NCI-H82 treated with DMSO at 0.1 percent for 48 hours (cell line): ENCODE measurements at regions not wholly inside any gene's neighbourhood (a gene's known extent, or its start where the extent isn't known, plus 50 kb on each side); places are given as distances from the start of the nearest gene placed in this dataset.

Experiments
- DNase-seq: peaks from one replicate; lab custom pipeline; 2025; ENCODE audit not compliant: unreplicated experiment; lab: John Stamatoyannopoulos, UW

DNA sequence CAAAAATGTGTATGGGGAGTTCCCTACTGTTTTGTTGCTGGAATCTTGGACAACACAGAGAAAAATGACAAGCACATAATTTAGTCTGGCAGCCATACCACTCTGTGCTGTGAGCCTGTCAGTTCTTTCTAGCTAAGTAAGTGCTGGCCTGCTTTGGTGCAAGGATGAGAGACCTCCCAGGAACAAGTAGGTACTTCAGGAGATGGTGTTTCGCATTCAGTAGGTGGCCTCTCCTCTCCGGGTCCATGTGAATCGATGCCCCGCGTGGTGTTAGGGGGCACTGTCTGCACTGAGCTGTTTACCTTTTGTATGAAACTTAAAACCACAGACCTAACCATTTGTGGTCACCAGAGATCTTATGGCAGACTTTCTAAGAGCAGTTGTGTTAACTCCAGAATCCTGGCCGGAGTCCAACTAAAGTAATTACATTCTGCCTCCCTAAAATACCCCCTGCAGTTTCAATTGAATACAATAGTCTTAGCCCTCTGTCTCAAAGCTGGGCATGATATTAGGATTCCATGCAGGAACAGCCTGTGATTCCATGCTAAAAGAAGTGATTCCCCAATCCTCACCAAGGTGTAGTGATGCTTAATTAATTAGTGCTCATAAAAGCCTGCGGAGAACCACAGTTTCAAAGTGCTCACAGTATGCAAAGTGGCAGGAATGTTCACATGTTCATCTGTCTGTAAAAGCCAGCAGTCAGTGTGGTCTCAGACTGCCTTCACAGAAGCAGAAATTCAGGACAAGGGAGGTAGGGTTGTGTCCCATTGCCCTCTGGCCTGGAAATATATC, 64.2 kb downstream of the LLPH start:
- DNase-seq: peak; percentile 59

DNA sequence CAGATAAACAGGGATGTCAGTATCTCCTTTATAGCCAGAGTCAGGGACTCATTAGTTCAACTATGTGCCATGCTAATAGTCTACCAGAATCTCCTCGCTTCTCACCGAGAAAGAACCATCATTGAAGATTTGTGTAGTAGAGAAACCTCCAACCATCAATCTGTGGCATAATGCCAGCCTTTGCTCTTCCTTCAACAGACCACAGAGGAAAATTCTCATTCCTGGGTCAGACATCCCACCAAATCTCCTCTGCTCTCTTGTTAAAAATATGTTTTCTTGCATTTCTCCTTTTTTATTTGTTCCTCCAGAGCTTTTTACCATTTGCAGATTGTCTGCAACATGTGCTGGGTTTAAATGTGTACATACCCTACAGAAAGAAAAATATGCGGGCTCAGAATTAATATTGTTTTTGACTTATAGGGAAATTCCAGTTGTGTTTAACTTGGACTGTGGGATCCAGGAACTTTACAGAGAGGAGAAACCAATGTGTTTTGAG, 64.9 kb downstream of the LLPH start:
- no peak for DNase-seq

DNA sequence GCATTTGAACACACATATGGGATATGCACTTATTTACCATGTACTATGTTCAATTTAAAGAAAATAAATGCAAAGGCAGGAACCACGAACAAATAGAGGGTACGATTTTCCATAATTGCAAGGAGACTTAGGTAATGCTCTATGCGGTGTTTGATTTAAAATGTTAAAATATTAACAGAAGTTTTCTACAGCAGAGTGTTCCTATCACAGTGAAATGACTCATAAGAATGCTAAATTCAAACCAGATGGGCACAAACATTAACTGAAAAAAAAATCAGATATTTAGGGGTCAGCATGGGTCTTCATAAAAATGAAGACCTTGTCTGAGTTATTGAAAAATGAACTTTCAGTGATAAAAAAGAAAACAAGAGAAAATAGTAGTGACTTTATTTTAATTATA, 65.4 kb downstream of the LLPH start:
- no peak for DNase-seq

DNA sequence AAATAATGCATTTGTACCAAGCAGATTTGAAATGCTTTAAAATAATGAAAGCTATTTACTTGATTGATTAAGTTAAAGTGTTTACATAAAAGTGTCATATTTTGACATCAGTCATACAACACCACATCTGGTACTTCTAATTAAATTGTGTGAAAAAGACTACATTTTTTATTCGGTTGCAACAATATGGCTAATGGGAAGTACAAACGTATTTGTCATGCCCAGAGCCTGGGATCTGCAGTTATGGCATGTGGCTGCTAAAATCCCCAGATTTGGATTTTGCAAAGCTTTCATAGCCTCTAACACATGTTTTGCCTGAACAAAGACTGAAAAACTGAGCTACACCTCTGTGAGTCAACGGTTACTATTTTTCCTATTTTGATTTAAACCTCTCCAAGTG, 66.6 kb downstream of the LLPH start:
- no peak for DNase-seq

DNA sequence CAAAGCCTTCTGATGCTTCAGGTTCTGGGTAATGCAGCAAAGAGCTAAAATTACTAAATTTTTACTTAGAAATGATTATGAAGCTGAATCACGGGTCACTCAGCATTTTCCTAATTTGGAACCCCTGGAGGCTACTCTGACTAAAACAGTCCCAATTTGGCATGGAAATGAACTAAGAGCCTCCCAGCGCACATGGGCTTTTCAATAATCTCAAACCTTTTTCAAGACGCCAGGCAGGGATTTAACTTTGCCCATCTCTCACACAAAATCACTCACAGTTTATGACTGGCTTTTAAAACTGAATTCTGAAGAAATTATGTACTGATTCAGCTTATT, 68.3 kb downstream of the LLPH start:
- no peak for DNase-seq

DNA sequence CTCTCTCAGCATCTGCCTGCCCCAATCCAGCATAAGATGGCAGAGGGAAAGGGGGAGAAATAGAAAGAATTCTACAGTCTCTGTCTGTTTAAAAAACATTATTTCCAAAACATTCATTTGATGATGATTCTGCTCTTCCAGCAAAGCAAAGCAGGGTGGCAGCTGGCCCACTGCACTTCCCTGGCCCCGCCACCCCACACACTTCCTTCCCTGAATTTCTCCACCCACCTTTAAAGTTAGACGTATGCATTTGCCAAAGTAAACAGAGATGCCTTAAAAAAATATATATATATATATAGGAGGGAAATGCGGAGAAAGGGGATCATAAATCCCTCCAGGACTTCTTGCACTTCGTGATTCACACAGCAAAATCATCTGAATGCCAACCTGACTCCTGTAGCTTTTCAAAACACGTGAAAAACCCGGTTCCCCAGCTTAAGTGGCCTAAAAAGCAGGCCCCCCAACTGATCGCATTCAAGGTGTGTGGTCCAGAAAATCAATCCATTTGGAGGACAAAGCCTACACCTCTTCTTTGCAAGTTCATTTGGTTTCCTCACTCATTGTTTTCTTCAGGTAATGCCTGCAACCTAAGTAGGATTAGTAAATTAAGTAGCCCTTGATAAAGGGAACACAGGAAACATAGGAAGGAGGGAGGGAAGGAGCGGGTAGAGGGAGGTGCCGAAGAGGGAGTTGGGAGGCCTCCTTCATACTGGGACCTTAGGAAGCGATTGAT, 68.8 kb downstream of the LLPH start:
- peak; percentile 8 for DNase-seq

DNA sequence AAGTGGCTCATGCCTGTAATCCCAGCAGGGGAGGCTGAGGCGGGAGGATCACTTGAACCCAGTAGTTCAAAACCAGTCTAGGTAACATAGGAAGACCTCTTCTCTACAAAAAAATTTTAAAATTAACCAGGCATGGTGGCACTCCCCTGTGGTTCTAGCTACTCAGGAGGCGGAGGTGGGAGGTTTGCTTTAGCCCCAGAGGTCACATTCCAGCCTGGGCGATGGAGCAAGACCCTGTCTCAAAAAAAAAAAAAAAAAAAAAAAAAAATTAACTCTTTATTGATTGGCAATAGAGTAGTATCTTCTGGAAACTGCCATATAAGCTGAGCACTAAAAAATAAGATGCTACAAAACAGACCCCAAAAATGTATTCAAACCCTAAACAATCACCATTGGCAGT, 69.5 kb downstream of the LLPH start:
- no peak for DNase-seq

DNA sequence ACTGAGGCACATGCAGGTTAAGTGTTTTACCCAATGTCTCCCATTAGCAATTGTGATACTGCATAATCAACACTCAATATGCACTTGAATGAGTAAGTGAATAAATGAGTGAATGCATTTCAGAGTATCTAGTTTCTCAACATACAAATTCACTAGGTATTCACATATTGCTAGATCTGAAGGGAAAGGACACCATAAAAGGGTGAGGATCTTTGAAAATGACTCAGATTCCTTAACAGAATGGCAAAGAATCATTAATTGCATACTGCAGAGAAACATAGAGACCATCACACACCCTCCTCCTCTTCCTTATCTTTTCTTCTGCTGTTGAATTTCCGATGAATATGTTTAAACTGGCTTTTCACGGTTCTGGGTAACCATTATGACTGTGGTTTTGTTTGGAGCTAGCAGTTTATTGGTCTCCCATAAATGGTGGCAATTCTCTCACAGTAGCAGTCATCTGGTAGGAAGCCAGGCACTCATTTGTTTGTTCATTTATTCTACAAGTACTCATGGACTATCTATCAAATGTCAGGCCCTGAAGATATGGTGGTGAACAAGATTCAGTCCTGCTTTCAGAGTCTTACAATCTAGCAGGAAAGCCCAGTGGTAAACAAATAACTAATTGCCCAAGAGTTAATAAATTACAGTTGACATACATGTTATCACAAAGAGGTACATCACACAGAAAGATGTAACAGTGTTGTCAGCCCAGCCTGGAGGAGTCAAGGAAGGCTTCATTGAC, 70.2 kb downstream of the LLPH start:
- no peak for DNase-seq

DNA sequence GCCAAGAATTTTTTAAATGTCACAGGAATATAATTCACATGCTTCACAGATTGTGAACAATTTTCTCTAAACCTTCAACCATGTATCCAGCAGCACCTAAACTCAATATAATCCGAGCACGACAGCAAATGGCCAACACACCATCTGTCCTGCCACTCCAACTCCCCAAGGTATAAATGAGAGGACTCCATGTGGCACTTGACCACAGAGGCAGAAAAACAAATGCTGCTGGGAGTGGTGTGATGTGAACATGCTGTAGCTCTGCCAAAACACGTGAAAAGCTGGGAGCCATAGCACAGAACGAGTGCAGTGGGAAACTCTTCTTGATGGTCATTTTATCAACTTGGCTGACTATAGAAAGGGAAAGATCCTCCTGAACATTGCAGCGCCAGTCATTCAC, 70.9 kb downstream of the LLPH start:
- no peak for DNase-seq

DNA sequence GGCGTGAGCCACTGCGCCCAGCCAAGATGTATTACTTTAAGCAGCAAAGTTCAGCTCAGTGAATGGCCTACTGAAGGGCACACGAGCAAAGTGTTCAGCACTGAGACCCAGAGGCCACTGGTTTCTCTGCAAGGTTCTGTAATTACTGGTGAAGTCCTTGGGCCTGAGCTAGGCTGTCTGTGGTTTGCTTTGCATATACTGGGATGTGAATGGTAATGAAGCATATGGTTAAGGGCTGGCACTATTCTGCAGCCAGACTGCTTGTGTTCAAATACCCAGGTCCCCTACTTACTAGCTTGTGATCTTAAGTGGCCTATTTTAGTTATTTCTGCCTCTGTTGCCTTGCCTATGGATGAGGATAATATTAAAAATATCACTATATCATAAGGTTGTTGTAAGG, 72.0 kb downstream of the LLPH start:
- DNase-seq: no peak

DNA sequence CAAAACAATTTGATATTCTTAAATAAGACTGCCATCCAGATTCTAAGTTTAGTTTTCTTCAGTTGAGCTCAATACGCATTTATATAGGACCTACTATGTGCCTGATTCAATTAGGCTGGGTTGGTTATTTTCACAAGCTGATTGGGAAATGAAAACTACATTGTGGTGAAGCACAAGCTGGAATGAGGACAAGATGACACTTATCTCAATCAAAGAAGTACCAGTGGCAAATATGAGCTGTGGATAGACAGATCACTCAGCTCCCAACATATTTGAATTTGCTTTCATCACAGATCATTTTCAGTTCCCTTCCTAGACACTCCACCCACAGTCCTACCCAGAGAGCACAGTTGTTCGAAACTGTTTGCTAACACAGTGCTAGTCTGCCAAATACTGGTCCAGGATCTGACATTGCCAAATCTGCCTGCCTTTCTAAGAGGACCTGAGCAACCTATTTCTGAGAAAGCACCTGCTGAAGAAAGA, 74.7 kb downstream of the LLPH start:
- no peak for DNase-seq

DNA sequence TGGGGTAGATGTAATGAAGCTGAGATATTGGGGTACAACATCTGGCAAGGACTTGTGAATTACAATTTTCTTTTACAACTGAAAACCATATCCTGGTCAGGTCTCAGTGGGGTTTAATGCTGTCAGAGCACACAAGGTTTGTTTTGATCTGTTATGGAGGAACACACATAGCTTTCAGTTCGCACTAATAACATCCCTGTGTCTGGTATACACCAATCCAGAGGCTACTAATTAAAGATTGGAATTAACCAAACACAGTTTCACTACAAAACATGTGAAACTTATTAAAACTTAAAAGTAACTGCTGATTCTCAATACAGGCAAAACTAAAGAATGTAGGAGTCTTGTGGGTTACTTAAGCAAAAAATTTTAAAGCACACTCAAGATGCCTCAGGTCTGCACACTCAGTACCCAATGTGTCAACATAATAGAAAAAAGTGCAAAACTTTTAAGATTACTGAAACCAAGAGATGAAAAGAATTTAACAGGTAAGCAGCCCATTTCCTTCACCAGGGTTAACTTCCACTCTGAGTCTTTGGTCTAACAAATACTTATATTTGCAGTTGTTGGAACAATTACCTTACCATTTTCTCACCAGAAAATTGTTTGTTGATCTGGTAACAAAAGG, 77.4 kb downstream of the LLPH start:
- no peak for DNase-seq

DNA sequence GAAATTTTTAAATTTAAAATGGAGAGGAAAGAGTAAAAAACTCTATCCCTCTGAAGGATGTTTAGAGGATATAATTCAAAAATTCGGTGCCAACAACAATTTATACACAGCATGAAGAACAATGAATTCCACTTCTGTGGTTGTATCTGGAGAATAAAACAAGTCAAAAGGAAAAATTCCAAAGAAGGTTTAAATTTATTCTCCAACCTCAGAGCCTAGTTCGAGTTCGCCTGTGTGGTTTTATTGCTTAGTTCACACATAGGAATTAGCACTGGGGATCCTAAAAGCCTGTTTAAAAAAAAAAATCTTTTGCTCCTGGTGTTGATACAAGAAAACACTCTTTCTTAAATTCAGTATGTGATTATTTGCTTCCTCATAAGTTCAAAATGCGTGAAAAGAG, 79.2 kb downstream of the LLPH start:
- DNase-seq: no peak

DNA sequence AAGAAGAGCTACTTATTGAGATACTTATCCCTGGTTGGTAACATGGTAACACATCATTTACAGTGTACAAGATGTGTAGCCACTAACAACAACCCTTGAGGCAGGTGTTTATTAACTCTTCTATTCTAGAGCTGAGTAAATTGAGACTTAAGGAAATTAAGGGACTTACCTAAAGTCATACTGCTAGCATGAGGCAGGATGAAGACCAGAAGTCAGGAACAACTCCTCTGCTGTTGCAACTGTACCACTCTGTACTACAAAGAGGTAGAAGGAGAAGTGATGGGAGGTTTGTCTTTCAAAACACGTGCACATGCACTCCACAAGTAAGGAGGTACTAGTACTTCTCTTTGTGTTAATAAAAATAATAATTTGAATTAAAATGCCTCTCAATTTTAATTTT, 79.9 kb downstream of the LLPH start:
- no peak for DNase-seq

DNA sequence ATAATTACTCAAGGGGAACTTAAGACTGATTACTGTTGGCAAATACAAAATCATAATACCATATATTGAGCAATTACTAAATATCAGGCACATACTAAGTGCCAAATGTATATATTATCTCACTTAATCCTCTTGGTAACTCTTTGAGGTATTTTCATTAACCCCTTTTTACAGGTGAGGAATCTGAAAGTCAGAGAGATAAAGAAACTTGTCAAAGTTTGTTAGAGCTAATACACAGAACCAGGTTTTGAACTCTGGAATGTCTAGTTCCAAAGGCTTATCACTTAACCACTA, 80.3 kb downstream of the LLPH start:
- DNase-seq: no peak

DNA sequence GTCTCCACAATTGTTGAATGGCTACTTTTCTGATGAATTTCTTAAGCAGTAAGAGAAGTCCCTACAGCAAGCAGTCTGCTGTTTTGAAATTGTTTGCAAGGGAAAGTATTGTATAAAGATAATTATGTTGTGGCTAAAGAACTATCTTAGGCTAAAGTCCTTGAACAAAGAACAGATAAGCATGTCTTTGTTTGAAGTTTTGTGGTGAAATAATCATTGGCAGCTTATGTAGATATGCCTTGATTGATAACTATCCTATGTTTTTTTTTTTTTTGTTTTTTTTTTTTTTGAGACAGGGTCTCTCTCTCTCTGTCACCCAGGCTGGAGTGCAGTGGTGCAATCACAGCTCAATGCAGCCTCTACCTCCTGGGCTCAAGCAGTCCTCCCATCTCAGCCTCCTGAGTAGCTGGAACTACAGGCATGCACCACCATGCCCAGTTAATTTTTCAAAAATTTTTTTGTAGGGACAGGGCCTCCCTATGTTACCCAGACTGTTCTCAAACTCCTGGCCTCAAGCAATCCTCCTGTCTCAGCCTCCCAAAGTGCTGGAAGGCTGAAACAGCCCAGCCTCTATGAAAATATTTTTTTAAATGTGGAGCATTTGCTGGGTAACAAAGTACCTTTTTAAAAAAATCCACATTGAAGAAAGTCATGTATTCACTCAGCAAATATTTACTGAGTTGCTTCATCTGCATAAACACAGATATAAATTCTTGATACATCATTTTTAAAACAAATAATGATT, 80.8 kb downstream of the LLPH start:
- DNase-seq: no peak

DNA sequence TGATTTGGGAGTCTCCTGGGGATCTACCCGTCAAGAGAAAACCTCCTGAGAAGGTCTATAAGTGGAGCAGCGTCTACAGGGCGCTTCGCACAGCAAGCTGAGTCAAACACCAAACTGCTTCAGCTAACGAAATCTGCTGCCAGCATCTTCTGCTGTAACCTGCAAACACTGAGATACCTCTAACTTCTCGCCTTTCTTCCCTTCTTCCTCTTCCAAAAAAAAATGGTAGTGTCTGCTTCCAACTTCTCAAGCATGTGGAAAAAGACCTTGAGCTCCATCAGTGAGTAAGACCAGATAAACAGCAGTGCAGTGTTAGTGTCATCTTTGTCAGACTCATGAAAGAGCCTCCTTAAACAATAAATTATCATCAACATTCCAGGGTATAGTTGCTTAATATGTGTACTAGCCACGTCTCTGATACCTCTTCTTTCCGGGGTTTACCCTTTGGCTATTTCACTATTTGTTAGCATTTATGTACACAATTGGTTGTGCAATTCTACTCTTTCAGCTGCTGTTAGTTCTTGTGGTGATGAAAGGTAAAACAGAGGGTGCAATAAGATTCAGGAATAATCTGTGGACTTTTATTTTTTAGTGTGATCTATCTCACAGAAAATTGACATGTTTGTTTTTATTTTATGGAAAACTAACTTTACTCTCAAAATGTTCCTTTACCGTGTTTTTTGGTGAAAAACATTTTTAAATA, 81.6 kb downstream of the LLPH start:
- DNase-seq: no peak

DNA sequence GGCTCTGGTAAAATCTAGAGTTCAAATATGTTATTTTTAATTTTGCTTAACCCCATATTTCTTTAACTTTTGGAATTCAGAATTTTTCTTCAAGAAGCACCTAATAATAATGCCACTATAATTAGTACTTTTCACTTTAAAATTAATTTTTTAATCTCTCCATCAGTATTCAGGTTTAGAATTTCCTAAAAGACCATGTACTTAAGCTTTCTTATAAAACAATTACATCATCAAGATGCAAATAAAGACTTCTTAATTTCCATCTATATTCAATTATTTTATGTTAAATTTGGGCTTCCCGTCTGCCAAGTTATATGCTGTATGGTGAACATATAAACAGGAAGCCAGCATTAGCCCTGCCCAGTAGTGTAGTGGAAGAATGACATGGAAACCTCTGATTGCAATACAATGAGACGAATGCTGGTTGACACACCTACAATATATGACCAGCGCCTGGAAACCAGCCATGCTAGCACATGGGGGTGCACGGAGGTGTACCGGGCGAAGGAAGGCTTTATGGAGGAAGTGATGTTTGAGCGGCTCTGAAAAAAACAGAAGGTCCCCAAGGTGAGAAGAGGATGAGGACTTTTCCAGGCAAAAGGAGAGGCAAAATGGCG, 82.2 kb downstream of the LLPH start:
- DNase-seq: no peak

DNA sequence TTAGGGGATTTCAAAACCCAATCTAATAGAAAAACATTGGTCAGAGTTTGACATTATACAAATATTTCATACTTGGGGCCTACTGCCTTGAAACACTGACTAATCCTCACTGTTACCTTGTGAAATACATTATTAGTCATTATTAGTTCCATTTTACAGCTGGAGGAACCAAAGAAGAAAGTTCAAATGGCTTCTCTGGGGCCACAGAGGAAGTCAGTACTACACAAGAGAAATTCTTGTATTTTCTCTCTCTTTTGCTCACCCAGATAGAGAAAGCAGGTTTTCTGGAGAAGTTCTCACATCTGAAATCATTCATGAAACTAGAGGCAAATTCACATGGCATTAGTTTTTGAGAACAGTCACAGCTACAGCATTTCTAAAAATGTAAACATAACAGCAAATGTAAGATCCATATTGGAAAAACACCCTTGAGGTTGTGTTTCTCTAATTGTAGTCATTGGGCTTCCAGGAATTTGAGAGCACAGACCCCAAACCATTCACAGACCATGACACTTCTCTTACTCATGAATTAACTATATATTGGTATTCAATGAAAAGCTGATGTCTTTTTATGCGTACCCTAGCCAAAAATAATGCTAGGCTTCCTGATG, 83.0 kb downstream of the LLPH start:
- no peak for DNase-seq
